ENCODE measurements at regions not wholly inside any gene's neighbourhood (a gene's known extent, or its start where the extent isn't known, plus 50 kb on each side); places are given as distances from the start of the nearest gene placed in this dataset.

DNA sequence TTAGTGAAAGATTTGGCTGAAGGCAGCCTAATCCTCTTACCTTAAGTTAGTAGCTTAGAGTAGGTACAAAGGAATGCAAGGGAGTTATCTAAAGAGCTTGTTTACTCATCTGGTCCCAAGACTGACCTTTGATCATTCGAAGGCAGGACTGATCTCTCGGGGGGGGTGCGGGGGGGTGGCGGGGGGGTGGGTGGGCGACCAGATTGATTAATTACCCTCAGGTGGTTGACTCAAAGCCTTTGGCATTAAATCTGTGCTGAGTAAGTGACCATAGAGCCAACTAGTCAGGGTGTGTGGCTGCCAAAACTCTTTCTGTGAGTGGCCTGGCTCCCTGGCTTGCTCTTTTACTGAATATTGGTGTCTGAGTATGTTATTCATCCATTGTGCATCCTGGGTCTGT is 731.9 kb upstream of the FBXO33 start:
- TF ChIP-seq ZBTB42 (CRISPR knock-in tag; IDR thresholded peaks at IDR 0.05) (no peak), NR3C1 (CRISPR knock-in tag; IDR thresholded peaks at IDR 0.05) (no peak), ZNF883 (CRISPR knock-in tag; IDR thresholded peaks at IDR 0.05; ENCODE audit: not compliant biosample characterization) (no peak)

Measured in HepG2 (cell line).